Esophagus (tissue), 2 donors: ENCODE measurements at regions not wholly inside any gene's neighbourhood (a gene's known extent, or its start where the extent isn't known, plus 50 kb on each side); places are given as distances from the start of the nearest gene placed in this dataset.

Experiments used
- H3K27ac ChIP-seq, 2 donors: one replicate each; pipeline ENCODE4 v1.5.1; 2013; ENCODE audit warnings: low read depth in 2 of 2, mild to moderate bottlenecking in 2 of 2, inconsistent platforms in 1 of 2, low read length in 1 of 2, moderate library complexity in 1 of 2
- H3K27me3 ChIP-seq, 2 donors: one replicate each; pipeline ENCODE4 v1.6.1; 2013; ENCODE audit warnings: low read length in 2 of 2, control low read depth in 1 of 2, mild to moderate bottlenecking in 1 of 2; ENCODE audit not compliant: insufficient read depth in 2 of 2, control insufficient read depth in 1 of 2
- H3K36me3 ChIP-seq, 2 donors: one replicate each; pipeline ENCODE4 v1.6.1; 2013; ENCODE audit warnings: low read length in 1 of 2; ENCODE audit not compliant: control insufficient read depth in 2 of 2, insufficient read depth in 2 of 2
- H3K4me1 ChIP-seq, 2 donors: one replicate each; pipeline ENCODE4 v1.6.1; 2013; ENCODE audit warnings: low read length in 1 of 2; ENCODE audit not compliant: control insufficient read depth in 2 of 2, insufficient read depth in 2 of 2
- H3K4me3 ChIP-seq, 2 donors: one replicate each; pipeline ENCODE4 v1.5.1; 2013; ENCODE audit warnings: low read length in 2 of 2, mild to moderate bottlenecking in 2 of 2, low read depth in 1 of 2, moderate library complexity in 1 of 2
- H3K9me3 ChIP-seq, 2 donors: one replicate each; pipeline ENCODE4 v1.6.1; 2013; ENCODE audit warnings: mild to moderate bottlenecking in 2 of 2, low read depth in 1 of 2, low read length in 1 of 2, moderate library complexity in 1 of 2; ENCODE audit not compliant: control insufficient read depth in 2 of 2, insufficient read depth in 1 of 2
- WGBS, 2 donors: extraction: QIAGEN DNeasy Blood & Tissue Kit; methylation state at CpG; one replicate each; pipeline ENCODE4 v1.1.7; 2013; 5-methylcytosine and 5-hydroxymethylcytosine counted together
- donor health status: healthy with polysubstance abuse.
- donor health status: Bipolar disorder and iron deficiency.

GRCh38 chr18:11526675-11527074 lies 82.7 kb upstream of the SLC35G4 start:
- Histone ChIP-seq H3K36me3 (no peaks in the 10 kb centered on the region), H3K9me3 (no peaks in the 10 kb centered on the region), H3K27ac (no peak overlapping the region), H3K4me1 (no peaks in the 10 kb centered on the region), H3K4me3 (no peak overlapping the region), H3K27me3 (no peaks in the 10 kb centered on the region)
- WGBS, 2 donors, result 90 to 96% methylated on average over 1 of the region's 1 CpG

- 24 to 35% methylated on average over 2 of the region's 2 CpGs for WGBS, 2 donors
- H3K9me3 ChIP-seq, result no peaks in the 10 kb centered on the region
- H3K27ac ChIP-seq, result no peak overlapping the region
- no peak overlapping the region for H3K4me3 ChIP-seq
- no peaks in the 10 kb centered on the region for H3K27me3 ChIP-seq
- H3K4me1 ChIP-seq, result no peaks in the 10 kb centered on the region
- no peaks in the 10 kb centered on the region for H3K36me3 ChIP-seq
Observed at GRCh38 chr18:11523804-11524203, 85.6 kb upstream of the SLC35G4 start.

GRCh38 chr18:11522992-11523391 lies 86.4 kb upstream of the SLC35G4 start:
- 73 to 74% methylated on average over 5 of the region's 5 CpGs for WGBS, 2 donors
- Histone ChIP-seq H3K9me3 (no peaks in the 10 kb centered on the region), H3K27me3 (no peaks in the 10 kb centered on the region), H3K27ac (no peak overlapping the region), H3K36me3 (no peaks in the 10 kb centered on the region), H3K4me1 (no peaks in the 10 kb centered on the region), H3K4me3 (no peak overlapping the region)

- no peaks in the 10 kb centered on the region for H3K27me3 ChIP-seq
- H3K36me3 ChIP-seq, result no peaks in the 10 kb centered on the region
- H3K4me3 ChIP-seq, result no peak overlapping the region
- H3K27ac ChIP-seq, result no peak overlapping the region
- 73 to 84% methylated on average over 5 of the region's 5 CpGs for WGBS, 2 donors
- no peaks in the 10 kb centered on the region for H3K4me1 ChIP-seq
- H3K9me3 ChIP-seq, result no peaks in the 10 kb centered on the region
Observed at GRCh38 chr18:11521853-11522252, 87.5 kb upstream of the SLC35G4 start.

- no peaks in the 10 kb centered on the region for H3K4me1 ChIP-seq
- WGBS, 2 donors, result 72 to 75% methylated on average over 6 of the region's 6 CpGs
- H3K27ac ChIP-seq, result no peak overlapping the region
- no peaks in the 10 kb centered on the region for H3K9me3 ChIP-seq
- H3K27me3 ChIP-seq, result no peaks in the 10 kb centered on the region
- H3K36me3 ChIP-seq, result no peaks in the 10 kb centered on the region
- no peak overlapping the region for H3K4me3 ChIP-seq
Observed at GRCh38 chr18:11520536-11520935, 88.9 kb upstream of the SLC35G4 start.

GRCh38 chr18:11518788-11519685 lies 90.4 kb upstream of the SLC35G4 start:
- no peaks in the 10 kb centered on the region for H3K36me3 ChIP-seq
- WGBS, 2 donors, result 52 to 60% methylated on average over 24 of the region's 24 CpGs
- H3K4me3 ChIP-seq, result no peak overlapping the region
- H3K27ac ChIP-seq, result no peak overlapping the region
- no peaks in the 10 kb centered on the region for H3K4me1 ChIP-seq
- H3K27me3 ChIP-seq, result no peaks in the 10 kb centered on the region
- H3K9me3 ChIP-seq, result no peaks in the 10 kb centered on the region

- Histone ChIP-seq H3K27ac (no peak overlapping the region), H3K36me3 (no peaks in the 10 kb centered on the region), H3K4me1 (no peaks in the 10 kb centered on the region), H3K4me3 (no peak overlapping the region), H3K9me3 (no peaks in the 10 kb centered on the region), H3K27me3 (no peaks in the 10 kb centered on the region)
- WGBS, 2 donors, result 70 to 77% methylated on average over 3 of the region's 3 CpGs
Observed at GRCh38 chr18:11517704-11518103, 91.7 kb upstream of the SLC35G4 start.

GRCh38 chr18:11516751-11517503 lies 92.5 kb upstream of the SLC35G4 start:
- WGBS, 2 donors, result 74 to 88% methylated on average over 14 of the region's 14 CpGs
- Histone ChIP-seq H3K27ac (no peak overlapping the region), H3K27me3 (no peaks in the 10 kb centered on the region), H3K36me3 (no peaks in the 10 kb centered on the region), H3K4me1 (no peaks in the 10 kb centered on the region), H3K4me3 (no peak overlapping the region), H3K9me3 (no peaks in the 10 kb centered on the region)

- Histone ChIP-seq H3K9me3 (no peaks in the 10 kb centered on the region), H3K4me1 (no peaks in the 10 kb centered on the region), H3K36me3 (no peaks in the 10 kb centered on the region), H3K27ac (no peak overlapping the region), H3K4me3 (no peak overlapping the region), H3K27me3 (no peaks in the 10 kb centered on the region)
- 83 to 96% methylated on average over 1 of the region's 1 CpG for WGBS, 2 donors
Observed at GRCh38 chr18:11514267-11514666, 95.1 kb upstream of the SLC35G4 start.
